Fibroblast of skin of right biceps (primary cell): ENCODE measurements at regions not wholly inside any gene's neighbourhood (a gene's known extent, or its start where the extent isn't known, plus 50 kb on each side); places are given as distances from the start of the nearest gene placed in this dataset.

Source experiments
- DNase-seq: peaks from one replicate; pipeline ENCODE4 v3.0.0-alpha.2; 2013

DNA sequence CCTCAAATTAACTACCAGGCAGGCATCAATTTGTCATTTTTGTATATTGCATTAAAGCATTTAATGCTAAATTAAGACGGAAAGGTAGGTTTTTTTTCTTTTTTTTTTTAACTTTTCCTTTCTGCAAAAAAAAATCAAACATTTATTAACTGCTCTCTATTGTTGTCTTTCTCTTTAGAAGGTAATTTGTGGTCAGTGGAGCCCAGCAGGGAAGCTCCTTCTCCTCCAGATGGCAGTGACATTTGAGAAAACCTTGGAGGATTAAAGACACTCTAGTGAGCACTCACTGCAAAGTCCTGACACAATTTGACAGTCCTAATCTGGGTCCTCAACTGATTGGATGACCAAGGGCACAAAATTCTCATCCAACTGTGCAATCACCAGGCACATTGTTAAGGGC is 102.4 kb downstream of the SLIT2 start:
- DNase-seq, result no peak

GRCh38 chr4:20356565-20356964 is 104.9 kb downstream of the SLIT2 start:
- no peak for DNase-seq

GRCh38 chr4:20358110-20358509 is 106.4 kb downstream of the SLIT2 start:
- DNase-seq, result no peak

- no peak for DNase-seq
Observed at GRCh38 chr4:20359692-20360091, 108.0 kb downstream of the SLIT2 start.

- no peak for DNase-seq
Observed at GRCh38 chr4:20362148-20362547, 110.4 kb downstream of the SLIT2 start.

DNA sequence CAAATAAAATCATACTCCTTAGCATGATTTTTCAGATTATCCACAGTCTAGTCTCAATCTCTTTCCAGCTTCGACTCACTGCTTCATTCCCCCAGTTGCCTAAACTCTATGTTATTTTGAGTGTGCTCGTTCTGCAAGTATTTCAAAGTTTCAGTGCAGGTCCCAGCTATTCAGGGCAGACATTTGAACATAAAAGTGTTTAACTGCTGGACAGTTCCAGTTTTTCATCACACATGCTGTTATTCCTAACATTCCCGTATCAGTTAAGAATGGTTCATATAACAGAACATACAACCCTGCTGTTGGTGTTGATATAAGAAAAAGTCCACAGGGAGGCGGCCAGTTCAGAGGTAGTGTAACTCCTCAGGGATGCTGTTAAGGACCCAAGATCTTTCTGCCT is 113.3 kb downstream of the SLIT2 start:
- no peak for DNase-seq

GRCh38 chr4:20367446-20367845 is 115.7 kb downstream of the SLIT2 start:
- no peak for DNase-seq

DNA sequence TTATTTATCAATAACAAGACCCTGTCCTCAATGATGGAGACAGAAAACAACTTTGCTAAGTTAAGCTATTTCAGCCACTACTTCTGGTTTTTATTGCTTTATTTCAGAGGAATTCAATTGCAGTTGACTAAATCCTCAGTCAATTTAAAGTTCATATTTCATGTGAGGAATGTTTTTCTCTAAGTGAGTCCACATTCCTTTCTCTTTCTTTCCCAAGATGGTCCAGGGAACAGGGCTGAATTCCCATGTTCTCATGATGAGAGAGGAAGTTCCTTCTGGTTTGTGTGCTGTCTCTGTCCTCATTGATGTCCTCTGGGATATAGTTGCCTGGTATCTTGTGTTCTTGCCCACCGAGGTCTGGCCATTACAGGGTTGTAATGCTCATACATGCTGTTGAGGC is 117.2 kb downstream of the SLIT2 start:
- DNase-seq, result peak; percentile 87

DNA sequence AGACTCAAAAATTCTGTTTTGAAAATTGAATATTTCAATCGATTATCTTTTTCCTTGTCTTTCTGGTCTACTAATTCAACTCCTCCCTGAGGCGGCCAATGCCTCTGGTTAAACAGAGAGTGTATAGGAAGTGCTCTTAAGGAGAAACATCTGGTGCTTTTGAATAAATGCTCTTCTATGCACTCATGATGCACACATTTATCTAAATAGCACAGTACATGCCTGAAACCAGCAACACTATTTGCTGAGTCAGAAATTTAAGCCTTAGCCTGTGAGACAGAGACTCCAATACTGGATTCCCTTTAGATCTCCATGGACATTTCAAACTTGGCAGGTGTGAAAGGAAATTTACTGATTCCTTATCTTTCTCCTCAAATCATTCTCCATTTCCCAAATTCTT is 118.6 kb downstream of the SLIT2 start:
- peak; percentile 78 for DNase-seq

GRCh38 chr4:20376070-20376469 is 124.4 kb downstream of the SLIT2 start:
- no peak for DNase-seq

GRCh38 chr4:20378181-20378580 is 126.5 kb downstream of the SLIT2 start:
- no peak for DNase-seq

DNA sequence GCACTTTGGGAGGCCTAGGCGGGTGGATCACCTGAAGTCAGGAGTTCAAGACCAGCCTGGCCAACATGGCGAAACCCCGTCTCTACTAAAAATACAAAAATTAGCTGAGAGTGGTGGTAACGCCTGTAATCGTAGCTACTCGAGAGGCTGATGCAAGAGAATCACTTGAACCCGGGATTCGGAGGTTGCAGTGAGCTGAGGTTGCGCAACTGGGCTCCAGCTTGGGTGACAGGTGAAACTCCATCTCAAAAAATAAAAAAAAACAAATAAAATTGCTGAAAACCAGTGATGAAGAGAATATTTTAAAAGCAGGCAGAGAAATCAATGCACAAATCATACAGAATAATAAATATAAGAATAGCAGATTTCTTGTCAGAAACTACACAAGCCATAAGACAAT is 129.3 kb downstream of the SLIT2 start:
- DNase-seq, result no peak

DNA sequence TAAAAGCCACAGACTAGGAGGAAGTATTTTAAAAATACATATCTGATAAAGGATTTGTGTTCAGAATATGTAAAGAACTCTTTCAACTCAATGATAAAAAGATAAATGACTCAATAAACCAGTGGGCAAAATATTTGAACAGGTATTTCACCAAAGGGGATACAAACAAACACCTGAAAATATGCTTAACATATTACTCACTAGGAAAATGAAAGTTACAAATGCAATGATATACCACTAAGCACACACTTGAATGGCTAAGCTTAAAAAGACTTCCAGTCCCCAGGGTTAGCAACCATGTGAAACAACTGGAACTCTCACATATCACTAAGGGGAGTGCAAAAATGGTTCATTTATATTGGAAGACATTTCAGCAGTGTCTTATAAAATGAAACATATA is 131.6 kb downstream of the SLIT2 start:
- DNase-seq, result no peak

GRCh38 chr4:20383969-20384368 is 132.3 kb downstream of the SLIT2 start:
- no peak for DNase-seq

DNA sequence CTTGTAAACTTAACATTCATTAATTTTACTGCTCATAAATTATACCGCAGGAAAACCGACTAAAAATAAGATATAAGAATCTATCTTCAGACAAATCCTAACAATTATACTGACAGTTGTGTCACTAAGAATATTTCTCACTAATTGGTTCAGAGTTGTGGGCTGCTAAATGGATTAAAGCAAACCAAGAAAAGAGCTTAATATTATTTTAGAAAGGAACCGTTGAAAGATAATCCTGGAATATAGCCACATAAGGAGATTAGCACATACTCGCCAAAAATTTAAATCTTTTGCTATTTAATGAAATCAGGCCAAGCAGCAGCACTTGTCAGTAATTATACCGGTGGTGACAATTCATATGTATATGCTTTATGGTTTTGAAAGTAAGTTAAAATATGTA is 132.8 kb downstream of the SLIT2 start:
- DNase-seq, result no peak

DNA sequence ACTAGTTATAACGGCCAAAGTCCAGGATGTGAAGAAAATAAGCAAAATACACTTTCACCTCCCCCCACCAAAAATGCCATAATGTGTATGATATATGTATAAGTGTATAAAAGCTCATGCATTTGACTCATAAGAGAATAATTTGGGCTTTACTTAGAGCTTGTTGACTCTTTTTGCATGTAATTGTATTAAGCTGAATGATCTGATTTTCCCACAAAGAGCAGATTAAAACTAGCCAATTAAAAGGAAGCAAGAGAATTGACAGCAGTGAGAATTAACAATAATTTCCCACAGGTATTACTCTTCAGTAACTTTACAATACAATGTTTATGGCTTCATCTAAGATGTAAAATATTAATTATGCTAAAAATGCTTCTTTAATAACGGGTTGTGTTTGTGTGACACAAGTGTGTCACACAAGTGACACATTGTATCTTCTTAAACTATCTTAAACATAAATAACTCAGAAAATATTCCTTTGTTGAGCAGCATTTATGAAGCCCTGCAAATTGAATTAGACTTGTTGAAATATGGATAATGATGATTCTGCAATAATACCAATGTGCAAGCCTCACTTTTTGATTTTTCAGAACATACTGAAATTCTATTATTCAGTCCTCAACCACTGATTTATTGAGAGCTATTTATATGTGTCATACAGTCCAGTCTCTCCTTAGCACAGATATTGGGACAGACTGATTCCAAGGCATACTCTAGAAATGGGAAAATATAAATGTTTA is 134.5 kb downstream of the SLIT2 start:
- DNase-seq, result peak; percentile 12

DNA sequence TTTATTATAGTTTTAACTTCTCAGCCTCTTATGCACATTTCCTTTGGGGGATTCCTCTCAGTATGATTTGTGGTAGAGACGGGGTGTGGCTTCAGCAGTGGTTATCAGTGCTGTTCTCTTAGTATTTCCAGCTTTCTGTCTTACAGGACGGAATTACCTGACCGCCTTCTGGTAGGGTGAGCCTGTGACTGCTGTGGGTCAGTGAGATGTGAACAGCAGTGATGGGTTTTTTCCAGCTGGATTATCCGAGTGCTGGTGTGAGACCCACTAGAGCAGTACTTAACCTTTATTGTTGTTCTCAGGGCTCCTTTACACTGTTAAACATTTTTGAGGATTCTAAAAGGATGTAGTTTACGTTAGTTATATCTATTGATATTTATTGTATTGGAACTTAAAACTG is 135.2 kb downstream of the SLIT2 start:
- no peak for DNase-seq

DNA sequence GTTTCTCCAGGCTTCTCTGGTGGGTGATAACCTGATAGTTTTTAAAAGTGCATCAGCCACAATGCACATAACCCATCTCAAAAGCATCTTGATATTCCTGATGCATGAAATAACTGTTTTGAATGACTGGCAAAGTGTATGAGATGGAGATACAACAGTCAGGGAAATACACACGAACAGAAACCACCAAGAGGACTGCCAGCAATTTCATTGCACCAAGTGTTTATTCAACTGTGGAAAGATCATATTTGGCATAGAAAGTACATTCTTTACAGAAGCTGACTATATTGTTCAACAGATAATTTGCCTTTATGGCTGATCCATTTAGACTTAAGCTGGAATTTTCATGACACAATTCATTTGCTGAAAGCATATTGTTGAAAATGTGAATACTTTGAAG is 139.5 kb downstream of the SLIT2 start:
- DNase-seq, result peak; percentile 64

DNA sequence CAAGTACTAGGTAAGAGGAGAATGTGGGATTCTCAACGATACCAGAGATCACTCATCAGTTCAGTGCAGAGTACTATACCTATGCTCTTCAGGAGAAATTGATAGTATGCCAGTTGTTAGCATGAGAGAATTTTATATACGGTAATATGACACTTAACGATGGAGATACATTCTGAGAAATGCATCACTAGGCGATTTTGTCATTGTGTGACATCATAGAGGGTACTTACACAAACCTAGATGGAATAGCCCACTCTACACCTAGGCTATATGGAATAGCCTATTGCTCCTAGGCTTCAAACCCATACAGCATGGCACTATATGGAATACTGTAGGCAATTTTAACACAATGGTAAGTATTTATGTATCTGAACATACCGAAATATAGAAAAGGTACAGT is 140.2 kb downstream of the SLIT2 start:
- no peak for DNase-seq

DNA sequence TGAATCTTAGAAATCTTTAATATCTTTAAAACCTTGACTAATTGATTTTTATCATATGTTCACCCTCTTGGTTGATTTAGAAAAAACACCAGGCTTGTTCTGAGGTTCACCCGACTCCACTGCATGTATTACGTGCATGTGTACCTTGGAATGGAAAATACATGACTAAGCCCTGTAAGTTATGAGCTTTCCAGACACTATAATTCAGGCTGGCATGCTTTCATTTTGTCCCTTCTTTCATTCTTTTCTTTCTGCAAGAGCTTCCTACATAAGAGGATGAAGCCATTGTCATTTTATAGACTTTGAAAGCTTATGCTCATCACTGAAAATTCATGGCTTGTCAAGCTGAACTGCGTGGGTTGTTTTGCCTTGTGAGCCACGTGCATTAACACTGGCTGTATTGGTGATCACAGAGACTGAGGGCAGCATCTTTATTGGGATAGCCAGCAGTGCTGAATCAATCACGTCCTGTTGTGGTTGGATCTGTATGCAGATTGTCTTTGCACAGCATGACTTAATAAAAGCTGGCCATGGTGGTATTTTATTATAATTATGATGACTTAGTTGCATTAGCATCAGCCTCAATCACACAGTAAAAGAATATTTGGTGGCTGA is 141.9 kb downstream of the SLIT2 start:
- DNase-seq, result peak; percentile 47

DNA sequence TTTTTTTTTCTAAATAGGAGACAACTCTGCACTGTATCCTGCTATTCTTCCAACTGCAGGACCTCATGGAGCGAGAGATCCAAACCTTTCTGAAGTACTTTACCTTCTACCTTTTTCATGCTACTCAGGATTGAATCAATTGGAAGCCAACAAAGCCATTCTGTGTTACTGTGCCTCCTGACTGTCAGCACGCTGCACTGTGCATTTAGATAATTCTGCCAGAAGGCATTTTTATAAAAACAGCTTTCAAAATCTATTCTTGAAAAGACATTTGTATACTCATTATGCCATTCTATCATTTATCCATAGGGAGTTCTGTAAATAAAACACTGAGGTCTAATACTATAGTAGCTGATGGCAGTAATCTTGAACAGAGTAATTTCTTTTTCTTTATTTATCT is 142.8 kb downstream of the SLIT2 start:
- DNase-seq, result no peak

DNA sequence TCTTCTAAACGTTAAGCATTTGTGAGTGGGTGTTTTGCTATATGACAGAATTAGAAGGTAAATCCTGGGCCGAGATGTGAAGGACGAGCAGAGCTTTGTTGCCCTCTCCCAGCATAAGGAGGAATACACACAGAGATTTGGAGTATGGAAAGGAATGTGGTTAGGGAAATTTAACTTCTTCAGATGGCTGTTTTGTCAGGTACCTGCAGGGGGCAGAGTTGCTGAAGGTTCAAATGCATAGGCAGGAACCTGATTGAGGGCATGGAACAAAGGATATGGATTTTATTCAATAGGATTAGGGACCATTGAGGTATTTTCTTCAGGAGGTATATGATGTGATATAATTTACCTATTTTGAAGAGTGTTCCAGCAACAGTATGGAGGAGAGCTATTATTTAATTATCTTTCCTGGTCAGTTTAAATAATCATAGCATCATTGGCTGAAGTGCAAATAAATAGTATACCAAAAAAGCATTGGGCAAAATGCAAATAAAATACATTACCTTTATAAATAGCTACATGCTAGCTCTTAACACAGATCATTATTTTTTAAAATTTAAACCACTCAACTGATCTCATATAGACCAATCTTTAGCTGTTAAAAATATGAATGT is 143.6 kb downstream of the SLIT2 start:
- DNase-seq, result peak; percentile 42

- no peak for DNase-seq
Observed at GRCh38 chr4:20403290-20403689, 151.6 kb downstream of the SLIT2 start.

- no peak for DNase-seq
Observed at GRCh38 chr4:20403846-20404245, 152.1 kb downstream of the SLIT2 start.

GRCh38 chr4:20408611-20409010 is 156.9 kb downstream of the SLIT2 start:
- peak; percentile 43 for DNase-seq
